WTC11 (cell line): ENCODE measurements at regions not wholly inside any gene's neighbourhood (a gene's known extent, or its start where the extent isn't known, plus 50 kb on each side); places are given as distances from the start of the nearest gene placed in this dataset.

Experiments
- ATAC-seq: fragments of 200-7000 bp; cut with Tn5 transposase; 2 replicates; pipeline ENCODE4 v1.10.0; 2021; ENCODE audit warnings: mild to moderate bottlenecking, moderate library complexity
- CTCF ChIA-PET: fragments of 300-600 bp; sonication (Branson Sonifier 250); formaldehyde crosslinking; loops from one replicate; lab custom pipeline; 2021; ENCODE audit warnings: antibody characterized with exemption; lab: Charles Lee
- POLR2A ChIA-PET: fragments of 350-600 bp; sonication (Branson Sonifier 250); formaldehyde crosslinking; loops from one replicate; lab custom pipeline; 2021; ENCODE audit warnings: antibody characterized with exemption; lab: Charles Lee
- DNase-seq: peaks from one replicate; pipeline ENCODE4 v3.0.0; 2021; ENCODE audit warnings: low spot score
- H3K27ac Mint-ChIP-seq: 2 replicates; pipeline ENCODE4 v1.8.0; 2021; ENCODE audit warnings: mixed read lengths
- H3K27me3 Mint-ChIP-seq: 2 replicates; pipeline ENCODE4 v1.8.0; 2021; ENCODE audit warnings: low read depth, mild to moderate bottlenecking, moderate library complexity, mixed read lengths
- H3K36me3 Mint-ChIP-seq: 2 replicates; pipeline ENCODE4 v1.8.0; 2021; ENCODE audit warnings: mixed read lengths
- H3K4me1 Mint-ChIP-seq: 2 replicates; pipeline ENCODE4 v1.8.0; 2022; ENCODE audit warnings: mixed read lengths
- H3K4me3 Mint-ChIP-seq: 2 replicates; pipeline ENCODE4 v1.8.0; 2021; ENCODE audit warnings: mild to moderate bottlenecking, moderate library complexity, mixed read lengths
- H3K9me3 Mint-ChIP-seq: 2 replicates; pipeline ENCODE4 v1.8.0; 2021; ENCODE audit warnings: mixed read lengths
- ATF2 ChIP-seq: sonication (generic); formaldehyde crosslinking; IDR thresholded peaks from 2 replicates; pipeline ENCODE4 v1.8.1; 2022; ENCODE audit warnings: low read depth, missing genetic modification reagents, borderline replicate concordance
- ERG ChIP-seq: fragments of 250-450 bp; sonication (Bioruptor Pico); IDR thresholded peaks from 2 replicates; pipeline ENCODE4 v1.8.0; 2021; ENCODE audit warnings: mild to moderate bottlenecking
- GABPB1 ChIP-seq: sonication (generic); formaldehyde crosslinking; IDR thresholded peaks from 2 replicates; pipeline ENCODE4 v1.8.1; 2023; ENCODE audit warnings: mild to moderate bottlenecking, missing genetic modification reagents
- GRHL2 ChIP-seq: fragments of 250-450 bp; sonication (Bioruptor Pico); IDR thresholded peaks from 2 replicates; pipeline ENCODE4 v1.8.0; 2022; ENCODE audit warnings: mild to moderate bottlenecking, moderate library complexity; ENCODE audit not compliant: insufficient replicate concordance, severe bottlenecking
- HMGA2 ChIP-seq: fragments of 250-450 bp; sonication (Bioruptor Pico); IDR thresholded peaks from 2 replicates; pipeline ENCODE4 v1.4.0; 2021; ENCODE audit warnings: mild to moderate bottlenecking, moderate library complexity
- HMGXB4 ChIP-seq: sonication (generic); formaldehyde crosslinking; IDR thresholded peaks from 2 replicates; pipeline ENCODE4 v1.8.1; 2023; ENCODE audit warnings: mild to moderate bottlenecking, moderate library complexity, missing genetic modification reagents
- IRF2 ChIP-seq: sonication (generic); formaldehyde crosslinking; IDR thresholded peaks from 2 replicates; pipeline ENCODE4 v1.8.0; 2022; ENCODE audit warnings: low read depth, missing genetic modification reagents, borderline replicate concordance
- MXD4 ChIP-seq: fragments of 250-450 bp; sonication (Bioruptor Pico); IDR thresholded peaks from 2 replicates; pipeline ENCODE4 v1.8.0; 2021; ENCODE audit warnings: mild to moderate bottlenecking, moderate library complexity, borderline replicate concordance
- NR3C1 ChIP-seq: sonication (generic); formaldehyde crosslinking; conservative IDR thresholded peaks from 2 replicates; pipeline ENCODE4 v1.8.1; 2023; ENCODE audit warnings: low read depth, mild to moderate bottlenecking, missing genetic modification reagents
- RELA ChIP-seq: sonication (generic); formaldehyde crosslinking; IDR thresholded peaks from 2 replicates; pipeline ENCODE4 v1.8.1; 2022; ENCODE audit warnings: missing genetic modification reagents, mild to moderate bottlenecking, borderline replicate concordance
- SP1 ChIP-seq: sonication (generic); formaldehyde crosslinking; conservative IDR thresholded peaks from 2 replicates; pipeline ENCODE4 v1.8.1; 2022; ENCODE audit warnings: missing genetic modification reagents
- ZMAT4 ChIP-seq: fragments of 250-450 bp; sonication (Bioruptor Pico); IDR thresholded peaks from 2 replicates; pipeline ENCODE4 v1.9.0; 2021; ENCODE audit warnings: mild to moderate bottlenecking
- ZNF423 ChIP-seq: fragments of 250-450 bp; sonication (Bioruptor Pico); IDR thresholded peaks from 2 replicates; pipeline ENCODE4 v2.1.2; 2022; ENCODE audit warnings: mild to moderate bottlenecking, moderate library complexity
- ZNF425 ChIP-seq: fragments of 250-450 bp; sonication (Bioruptor Pico); conservative IDR thresholded peaks from 2 replicates; pipeline ENCODE4 v1.9.0; 2021; ENCODE audit warnings: mild to moderate bottlenecking
- ZNF512 ChIP-seq: sonication (generic); formaldehyde crosslinking; IDR thresholded peaks from 2 replicates; pipeline ENCODE4 v1.8.1; 2022; ENCODE audit warnings: missing genetic modification reagents, borderline replicate concordance
- ZNF671 ChIP-seq: fragments of 250-450 bp; sonication (Bioruptor Pico); IDR thresholded peaks from 2 replicates; pipeline ENCODE4 v1.8.0; 2021; ENCODE audit warnings: mild to moderate bottlenecking

GRCh38 chrX:5341902-5342301, 886.8 kb downstream of the NLGN4X start:
- no peak overlapping the region for H3K27ac Mint-ChIP-seq
- no peaks in the 10 kb centered on the region; the same call in 1 of the 2 replicates for H3K27me3 Mint-ChIP-seq
- POLR2A ChIA-PET = no interaction called here
- TF ChIP-seq ZNF512 (CRISPR knock-in tag) = no peak
- no peak for TF ChIP-seq ZNF671 (CRISPR knock-in tag)
- TF ChIP-seq, all 79 proteins: peak for 0
- DNase-seq (no peak), ATAC-seq (no peak)
- Mint-ChIP-seq H3K4me1 (no peaks in the 10 kb centered on the region), H3K36me3 (no peaks in the 10 kb centered on the region), H3K9me3 (peaks cover 5% of the 10 kb centered on the region), H3K4me3 (no peak overlapping the region)
- CTCF ChIA-PET = no interaction called here

- Mint-ChIP-seq H3K27me3 (no peaks in the 10 kb centered on the region), H3K36me3 (peaks cover 3% of the 10 kb centered on the region; the same call in 1 of the 2 replicates), H3K9me3 (peaks cover 14% of the 10 kb centered on the region), H3K4me3 (no peak overlapping the region), H3K4me1 (no peaks in the 10 kb centered on the region), H3K27ac (no peak overlapping the region)
- TF ChIP-seq NR3C1 (CRISPR knock-in tag) = no peak
- no peak for TF ChIP-seq HMGA2 (CRISPR knock-in tag)
- TF ChIP-seq ZNF425 (CRISPR knock-in tag) = no peak
- TF ChIP-seq RELA (CRISPR knock-in tag) = no peak
- no peak for TF ChIP-seq ZNF423 (CRISPR knock-in tag)
- ChIA-PET POLR2A (no interaction called here), CTCF (no interaction called here)
- DNase-seq = no peak
- no peak for ATAC-seq
Observed at GRCh38 chrX:5337160-5337559, 891.5 kb downstream of the NLGN4X start.

- DNase-seq (no peak), ATAC-seq (no peak)
- no peak for TF ChIP-seq ZNF671 (CRISPR knock-in tag)
- no peak for TF ChIP-seq MXD4
- no peak for TF ChIP-seq ZMAT4 (CRISPR knock-in tag)
- TF ChIP-seq IRF2 (CRISPR knock-in tag) = no peak
- no peak for TF ChIP-seq HMGXB4 (CRISPR knock-in tag)
- no peak for TF ChIP-seq ATF2
- TF ChIP-seq GABPB1 (CRISPR knock-in tag) = no peak
- TF ChIP-seq ERG (CRISPR knock-in tag) = no peak
- TF ChIP-seq GRHL2 (CRISPR knock-in tag) = no peak
- no peak for TF ChIP-seq SP1 (CRISPR knock-in tag)
- Mint-ChIP-seq H3K27me3 (no peaks in the 10 kb centered on the region), H3K36me3 (no peaks in the 10 kb centered on the region), H3K4me3 (no peak overlapping the region), H3K9me3 (no peaks in the 10 kb centered on the region), H3K27ac (no peak overlapping the region), H3K4me1 (no peaks in the 10 kb centered on the region)
- POLR2A ChIA-PET = no interaction called here
- CTCF ChIA-PET = no interaction called here
Observed at GRCh38 chrX:5324546-5324945, 904.1 kb downstream of the NLGN4X start.
